Glutamatergic neuron (in vitro differentiated cells): ENCODE measurements at regions not wholly inside any gene's neighbourhood (a gene's known extent, or its start where the extent isn't known, plus 50 kb on each side); places are given as distances from the start of the nearest gene placed in this dataset.

Source experiments
- DNase-seq: peaks from one replicate; pipeline ENCODE4 v3.0.0; 2022
- H3K27ac Mint-ChIP-seq: one replicate; pipeline ENCODE4 v1.8.0; 2020; ENCODE audit warnings: mild to moderate bottlenecking, mixed read lengths, inconsistent platforms; ENCODE audit not compliant: unreplicated experiment
- H3K27me3 Mint-ChIP-seq: one replicate; pipeline ENCODE4 v1.8.0; 2020; ENCODE audit warnings: mild to moderate bottlenecking, moderate library complexity, mixed read lengths, inconsistent platforms; ENCODE audit not compliant: unreplicated experiment
- H3K36me3 Mint-ChIP-seq: one replicate; pipeline ENCODE4 v1.8.0; 2020; ENCODE audit warnings: mild to moderate bottlenecking, mixed read lengths, inconsistent platforms; ENCODE audit not compliant: unreplicated experiment
- H3K4me1 Mint-ChIP-seq: one replicate; pipeline ENCODE4 v1.8.0; 2020; ENCODE audit warnings: mild to moderate bottlenecking, low read depth, mixed read lengths, inconsistent platforms; ENCODE audit not compliant: unreplicated experiment
- H3K4me3 Mint-ChIP-seq: one replicate; pipeline ENCODE4 v1.8.0; 2020; ENCODE audit warnings: mild to moderate bottlenecking, mixed read lengths, inconsistent platforms; ENCODE audit not compliant: unreplicated experiment
- H3K9me3 Mint-ChIP-seq: one replicate; pipeline ENCODE4 v1.8.0; 2020; ENCODE audit warnings: mild to moderate bottlenecking, moderate library complexity, mixed read lengths, inconsistent platforms; ENCODE audit not compliant: unreplicated experiment
- CTCF ChIP-seq: fragments of 200-600 bp; sonication (generic); IDR thresholded peaks from one replicate; pipeline ENCODE4 v1.5.0; 2021; ENCODE audit not compliant: partially characterized antibody, unreplicated experiment

- TF ChIP-seq CTCF, result no peak
- Mint-ChIP-seq H3K4me3 (no peak overlapping the region), H3K27me3 (no peaks in the 10 kb centered on the region), H3K4me1 (peaks cover 27% of the 10 kb centered on the region), H3K36me3 (no peaks in the 10 kb centered on the region), H3K27ac (no peak overlapping the region), H3K9me3 (no peaks in the 10 kb centered on the region)
- DNase-seq, result no peak
Observed at GRCh38 chr4:147084861-147085260, 139.2 kb upstream of the TTC29 start.

- no peak overlapping the region for H3K27ac Mint-ChIP-seq
- H3K27me3 Mint-ChIP-seq, result peaks cover 2% of the 10 kb centered on the region
- DNase-seq, result no peak
- no peak for TF ChIP-seq CTCF
- peaks cover 2% of the 10 kb centered on the region for H3K9me3 Mint-ChIP-seq
- no peaks in the 10 kb centered on the region for H3K36me3 Mint-ChIP-seq
- peaks cover 19% of the 10 kb centered on the region for H3K4me1 Mint-ChIP-seq
- no peak overlapping the region for H3K4me3 Mint-ChIP-seq
Observed at GRCh38 chr4:147085781-147086180, 140.1 kb upstream of the TTC29 start.

- TF ChIP-seq CTCF, result no peak
- Mint-ChIP-seq H3K4me1 (peaks cover 14% of the 10 kb centered on the region), H3K27ac (no peak overlapping the region), H3K27me3 (peaks cover 2% of the 10 kb centered on the region), H3K9me3 (peaks cover 2% of the 10 kb centered on the region), H3K36me3 (no peaks in the 10 kb centered on the region), H3K4me3 (no peak overlapping the region)
- no peak for DNase-seq
Observed at GRCh38 chr4:147088146-147088545, 142.5 kb upstream of the TTC29 start.

- TF ChIP-seq CTCF, result no peak
- no peak for DNase-seq
- Mint-ChIP-seq H3K27ac (no peak overlapping the region), H3K4me1 (peaks cover 11% of the 10 kb centered on the region), H3K27me3 (peaks cover 2% of the 10 kb centered on the region), H3K4me3 (no peak overlapping the region), H3K9me3 (peaks cover 2% of the 10 kb centered on the region), H3K36me3 (no peaks in the 10 kb centered on the region)
Observed at GRCh38 chr4:147090486-147090885, 144.8 kb upstream of the TTC29 start.

- Mint-ChIP-seq H3K27ac (no peak overlapping the region), H3K4me3 (no peak overlapping the region), H3K27me3 (peaks cover 2% of the 10 kb centered on the region), H3K9me3 (peaks cover 2% of the 10 kb centered on the region), H3K36me3 (no peaks in the 10 kb centered on the region), H3K4me1 (no peaks in the 10 kb centered on the region)
- DNase-seq, result no peak
- TF ChIP-seq CTCF, result no peak
Observed at GRCh38 chr4:147093206-147093605, 147.5 kb upstream of the TTC29 start.
